Right atrium auricular region (tissue), 2 donors: ENCODE measurements at regions not wholly inside any gene's neighbourhood (a gene's known extent, or its start where the extent isn't known, plus 50 kb on each side); places are given as distances from the start of the nearest gene placed in this dataset.
A peak's percentile ranks its signal among the peaks of the same experiment; 100 is the strongest.

Experiments
- DNase-seq: peaks from one replicate; pipeline ENCODE4 v3.0.0-alpha.2; 2019; ENCODE audit warnings: low spot score
- H3K27ac ChIP-seq, 2 donors: fragments of 200-600 bp; sonication (generic); 1 replicate in 1 of 2; 2 replicates in 1 of 2; pipeline ENCODE4 v1.5.1; 2016 to 2019
- H3K27me3 ChIP-seq, 2 donors: fragments of 200-600 bp; sonication (generic); one replicate each; pipeline versions ENCODE4 v1.5.1 to v1.6.0; 2017 to 2019
- H3K36me3 ChIP-seq: fragments of 200-600 bp; sonication (generic); one replicate; pipeline ENCODE4 v1.5.1; 2016
- H3K4me1 ChIP-seq, 2 donors: fragments of 200-600 bp; sonication (generic); one replicate each; pipeline versions ENCODE4 v1.5.1 to v1.6.0; 2017 to 2019
- H3K4me3 ChIP-seq, 2 donors: fragments of 200-600 bp; sonication (generic); 1 replicate in 1 of 2; 2 replicates in 1 of 2; pipeline ENCODE4 v1.5.1; 2017 to 2019; ENCODE audit warnings: mild to moderate bottlenecking in 1 of 2, moderate library complexity in 1 of 2
- H3K9me3 ChIP-seq, 2 donors: fragments of 200-600 bp; sonication (generic); one replicate each; pipeline ENCODE4 v1.5.1; 2019
- CTCF ChIP-seq, 2 donors: fragments of 200-600 bp; sonication (generic); IDR thresholded peaks; one replicate each; pipeline ENCODE4 v1.5.1; 2019; ENCODE audit warnings: antibody characterized with exemption in 2 of 2

GRCh38 chr7:116382375-116382774 lies 117.2 kb upstream of the CAV2 start:
- Histone ChIP-seq H3K9me3 (no peaks in the 10 kb centered on the region), H3K27me3 (no peaks in the 10 kb centered on the region), H3K27ac (no peak overlapping the region), H3K4me3 (no peak overlapping the region), H3K4me1 (peaks cover 0 to 14% of the 10 kb centered on the region in 2 donors), H3K36me3 (no peaks in the 10 kb centered on the region)
- TF ChIP-seq CTCF (IDR thresholded peaks at IDR 0.05), result no peak
- DNase-seq, result no peak

- TF ChIP-seq CTCF (IDR thresholded peaks at IDR 0.05), result no peak
- Histone ChIP-seq H3K36me3 (no peaks in the 10 kb centered on the region), H3K27ac (no peak overlapping the region), H3K27me3 (no peaks in the 10 kb centered on the region), H3K4me1 (peaks cover 0 to 5% of the 10 kb centered on the region in 2 donors), H3K4me3 (no peak overlapping the region), H3K9me3 (no peaks in the 10 kb centered on the region)
- DNase-seq, result no peak
Observed at GRCh38 chr7:116384936-116385635, 114.5 kb upstream of the CAV2 start.

- DNase-seq, result no peak
- Histone ChIP-seq H3K4me3 (no peak overlapping the region), H3K9me3 (no peaks in the 10 kb centered on the region), H3K27ac (no peak overlapping the region), H3K27me3 (no peaks in the 10 kb centered on the region), H3K36me3 (no peaks in the 10 kb centered on the region), H3K4me1 (no peaks in the 10 kb centered on the region)
- no peak for TF ChIP-seq CTCF (IDR thresholded peaks at IDR 0.05)
Observed at GRCh38 chr7:116386674-116387073, 112.9 kb upstream of the CAV2 start.

GRCh38 chr7:116390363-116390762 lies 109.2 kb upstream of the CAV2 start:
- TF ChIP-seq CTCF (IDR thresholded peaks at IDR 0.05), result no peak
- no peaks in the 10 kb centered on the region for H3K36me3 ChIP-seq
- H3K27ac ChIP-seq, result no peak overlapping the region
- H3K9me3 ChIP-seq, result no peaks in the 10 kb centered on the region
- H3K4me3 ChIP-seq, result no peak overlapping the region
- no peak for DNase-seq
- no peaks in the 10 kb centered on the region for H3K27me3 ChIP-seq
- H3K4me1 ChIP-seq, result peaks cover 0 to 23% of the 10 kb centered on the region in 2 donors

GRCh38 chr7:116392806-116393205 lies 106.7 kb upstream of the CAV2 start:
- no peak for DNase-seq
- no peak for TF ChIP-seq CTCF (IDR thresholded peaks at IDR 0.05)
- Histone ChIP-seq H3K27me3 (no peaks in the 10 kb centered on the region), H3K27ac (peak overlapping the region; percentile 25 to 59), H3K9me3 (no peaks in the 10 kb centered on the region), H3K4me3 (no peak overlapping the region), H3K4me1 (peaks cover 0 to 28% of the 10 kb centered on the region in 2 donors), H3K36me3 (no peaks in the 10 kb centered on the region)

- peaks cover 0 to 30% of the 10 kb centered on the region in 2 donors for H3K4me1 ChIP-seq
- H3K9me3 ChIP-seq, result peaks cover 0 to 6% of the 10 kb centered on the region in 2 donors
- DNase-seq, result no peak
- H3K36me3 ChIP-seq, result no peaks in the 10 kb centered on the region
- TF ChIP-seq CTCF (IDR thresholded peaks at IDR 0.05), result no peak
- no peaks in the 10 kb centered on the region for H3K27me3 ChIP-seq
- peak overlapping the region; percentile 25 to 59 for H3K27ac ChIP-seq
- no peak overlapping the region for H3K4me3 ChIP-seq
Observed at GRCh38 chr7:116393654-116394053, 105.9 kb upstream of the CAV2 start.
